Left ventricle myocardium superior (tissue), 1 donor: ENCODE measurements at regions not wholly inside any gene's neighbourhood (a gene's known extent, or its start where the extent isn't known, plus 50 kb on each side); places are given as distances from the start of the nearest gene placed in this dataset.
A peak's percentile ranks its signal among the peaks of the same experiment; 100 is the strongest.

Experiments
- ATAC-seq: fragments of 200-7000 bp; cut with Tn5 transposase; one replicate; pipeline ENCODE4 v1.9.1; 2020; ENCODE audit warnings: mild to moderate bottlenecking, moderate library complexity
- DNase-seq: peaks from one replicate; pipeline ENCODE4 v3.0.0-alpha.2; 2020
- intact Hi-C: fragments of 100-400 bp; cut with micrococcal nuclease; formaldehyde crosslinking; loops from one replicate; pipeline ENCODE4 v1.11.0; 2022
- donor health status: DM: no; HTN: yes; CAD: no; lungs with severe emphysema.

GRCh38 chr12:132399092-132400010 lies 70.0 kb upstream of the GALNT9 start:
- intact Hi-C loops: no loop called here
- ATAC-seq: no peak
- DNase-seq: peak; percentile 29

GRCh38 chr12:132398386-132398991 lies 69.1 kb upstream of the GALNT9 start:
- ATAC-seq (no peak), DNase-seq (peak; percentile 22)
- intact Hi-C loops: no loop called here

GRCh38 chr12:132397934-132398385 lies 68.6 kb upstream of the GALNT9 start:
- DNase-seq (peak; percentile 9), ATAC-seq (no peak)

DNA sequence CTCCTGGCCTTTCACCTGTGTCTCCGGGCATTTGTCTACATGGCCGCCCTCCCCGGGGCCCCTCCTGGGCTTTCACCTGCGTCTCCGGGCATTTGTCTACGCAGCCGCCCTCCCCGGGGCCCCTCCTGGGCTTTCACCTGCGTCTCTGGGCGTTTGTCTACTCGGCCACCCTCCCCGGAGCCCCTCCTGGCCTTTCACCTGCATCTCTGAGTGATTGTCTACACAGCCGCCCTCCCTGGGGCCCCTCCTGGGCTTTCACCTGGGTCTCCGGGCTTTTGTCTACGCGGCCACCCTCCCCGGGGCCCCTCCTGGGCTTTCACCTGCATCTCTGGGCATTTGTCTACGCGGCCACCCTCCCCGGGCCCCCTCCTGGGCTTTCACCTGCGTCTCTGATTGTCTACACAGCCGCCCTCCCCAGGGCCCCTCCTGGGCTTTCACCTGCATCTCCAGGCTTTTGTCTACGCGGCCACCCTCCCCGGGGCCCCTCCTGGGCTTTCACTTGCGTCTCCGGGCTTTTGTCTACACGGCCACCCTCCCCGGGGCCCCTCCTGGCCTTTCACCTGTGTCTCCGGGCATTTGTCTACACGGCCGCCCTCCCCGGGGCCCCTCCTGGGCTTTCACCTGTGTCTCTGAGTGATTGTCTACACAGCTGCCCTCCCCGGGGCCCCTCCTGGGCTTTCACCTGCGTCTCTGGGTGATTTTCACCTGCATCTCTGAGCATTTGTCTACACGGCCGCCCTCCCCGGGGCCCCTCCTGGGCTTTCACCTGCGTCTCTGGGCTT lies 68.0 kb upstream of the GALNT9 start:
- ATAC-seq (no peak), DNase-seq (peak; percentile 13)
- intact Hi-C loops: no loop called here

More at GRCh38 chr12:132397934-132398385, 68.6 kb upstream of the GALNT9 start:
- intact Hi-C loops: no loop called here

DNA sequence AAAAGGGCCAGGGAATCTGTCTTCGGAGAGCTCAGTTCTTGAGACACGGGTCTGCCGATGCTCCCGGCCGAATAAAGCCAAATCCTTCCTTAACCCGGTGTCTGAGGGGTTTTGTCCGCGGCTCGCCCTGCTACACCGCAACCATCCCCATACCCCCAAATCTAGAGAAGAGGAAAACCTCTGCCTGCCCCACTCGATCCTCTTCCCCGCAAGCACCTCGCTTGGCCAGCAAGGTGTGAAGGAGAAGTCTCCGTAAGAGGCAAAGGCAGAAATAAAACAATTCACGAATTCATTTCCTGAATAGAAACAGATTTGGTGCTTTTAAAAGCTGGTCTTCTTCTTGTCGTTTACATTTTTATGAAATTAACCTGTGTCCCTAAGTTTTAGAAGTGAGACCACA lies 67.3 kb upstream of the GALNT9 start:
- DNase-seq (no peak), ATAC-seq (no peak)
- intact Hi-C loops: no loop called here

DNA sequence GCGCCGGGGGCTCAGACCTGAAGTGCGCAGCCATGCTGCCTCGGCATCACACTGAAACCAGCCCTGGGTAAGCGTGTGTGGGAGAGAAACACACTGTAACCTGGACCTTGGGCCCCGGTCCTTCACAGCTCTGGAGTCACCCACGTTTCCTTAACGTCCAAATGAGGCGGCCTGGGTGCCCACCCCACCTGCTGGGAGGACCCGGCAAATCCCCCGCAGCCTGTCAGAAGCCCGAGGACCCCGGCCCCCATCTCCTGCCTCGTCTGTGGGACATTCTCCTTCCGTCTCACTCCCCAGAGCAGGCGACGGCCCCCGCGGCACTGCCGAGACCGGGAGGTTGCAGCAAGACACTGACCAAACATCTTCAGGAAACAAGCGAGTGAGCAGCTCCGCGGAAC lies 66.5 kb upstream of the GALNT9 start:
- ATAC-seq: no peak
- peak; percentile 14 for DNase-seq
- intact Hi-C loops: no loop called here

DNA sequence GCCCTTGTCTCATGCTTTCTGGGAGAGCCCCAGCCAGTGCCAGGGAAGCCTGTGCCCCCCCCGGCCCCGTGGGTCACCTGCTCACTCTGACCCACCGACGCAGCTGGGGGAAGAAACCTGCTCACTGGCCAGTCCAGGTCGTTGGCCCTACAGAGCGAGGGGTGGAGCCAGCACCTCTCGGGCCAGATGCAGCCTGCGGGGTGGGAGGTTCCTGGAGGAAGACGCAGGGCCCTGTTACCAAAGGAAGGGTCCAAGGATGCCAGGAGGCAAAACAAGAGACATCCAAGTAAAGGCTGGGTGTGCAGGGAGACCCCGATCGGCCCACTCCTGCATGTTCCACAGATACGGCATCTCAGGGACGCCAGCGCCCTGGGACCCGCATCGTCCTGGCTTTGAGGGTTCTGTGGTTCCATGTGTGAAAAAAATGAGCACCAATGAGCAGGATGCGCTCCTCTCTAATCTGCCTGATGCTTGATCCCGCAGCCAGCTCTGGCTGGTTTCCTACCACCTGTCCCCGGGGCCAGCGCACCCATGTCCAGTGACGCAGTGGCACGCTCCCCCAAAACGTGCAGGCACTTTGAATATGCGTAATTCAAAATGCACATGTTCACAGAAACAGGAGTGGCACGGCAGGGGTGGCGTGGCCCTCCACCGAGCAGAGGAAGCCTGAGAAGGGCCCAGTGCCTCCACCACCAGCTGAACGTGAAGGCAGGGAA lies 66.0 kb upstream of the GALNT9 start:
- DNase-seq (no peak), ATAC-seq (no peak)

GRCh38 chr12:132393991-132394949 lies 64.9 kb upstream of the GALNT9 start:
- no peak for ATAC-seq
- intact Hi-C loops: no loop called here

More for the DNA sequence above, 66.0 kb upstream of the GALNT9 start:
- intact Hi-C loops: no loop called here

GRCh38 chr12:132393245-132393795 lies 63.9 kb upstream of the GALNT9 start:
- ATAC-seq (no peak), DNase-seq (no peak)
- intact Hi-C loops: no loop called here

More at GRCh38 chr12:132393991-132394949, 64.9 kb upstream of the GALNT9 start:
- no peak for DNase-seq

DNA sequence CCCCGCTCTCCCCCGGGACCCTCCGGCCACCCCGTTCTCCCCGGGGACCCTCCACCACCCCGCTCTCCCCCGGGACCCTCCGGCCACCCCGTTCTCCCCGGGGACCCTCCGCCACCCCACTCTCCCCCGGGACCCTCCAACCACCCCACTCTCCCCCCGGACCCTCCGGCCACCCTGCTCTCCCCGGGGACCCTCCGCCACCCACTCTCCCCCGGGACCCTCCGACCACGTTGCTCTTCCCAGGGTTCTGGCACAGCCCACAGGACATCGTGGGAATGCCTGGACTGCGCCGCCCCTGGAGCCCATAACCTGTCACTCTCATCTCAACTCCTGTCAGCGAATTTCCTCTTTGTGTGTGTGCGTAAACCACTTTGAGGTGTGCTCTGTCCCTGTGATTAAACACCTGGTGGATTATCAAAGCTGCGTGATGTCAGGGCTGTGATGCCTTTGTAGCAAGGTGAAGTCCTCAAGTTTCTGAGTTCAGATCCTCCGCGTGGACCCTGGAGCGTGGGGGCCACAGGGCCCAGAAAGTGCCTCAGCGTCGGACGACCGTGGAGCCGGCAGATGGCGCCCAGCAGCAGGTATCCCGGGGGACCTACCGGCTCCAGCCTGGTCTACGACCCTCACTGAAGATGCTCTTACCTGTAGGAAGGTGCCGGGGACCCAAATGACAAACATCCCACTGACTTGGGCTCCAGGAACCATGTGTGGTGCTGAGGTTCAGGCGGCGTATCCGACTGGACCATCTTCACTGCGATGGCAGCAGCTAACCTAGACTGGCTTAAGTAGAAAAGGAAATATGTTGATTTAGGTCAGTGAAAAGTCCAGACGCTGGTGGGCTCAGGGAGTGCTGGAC lies 63.2 kb upstream of the GALNT9 start:
- no peak for DNase-seq
- intact Hi-C loops: no loop called here
- ATAC-seq: no peak

GRCh38 chr12:132391326-132392041 lies 62.1 kb upstream of the GALNT9 start:
- ATAC-seq (no peak), DNase-seq (no peak)
- intact Hi-C loops: no loop called here

- intact Hi-C loops: no loop called here
- no peak for DNase-seq
- ATAC-seq: no peak
Observed at GRCh38 chr12:132390287-132391076, 61.1 kb upstream of the GALNT9 start.

- intact Hi-C loops: no loop called here
- DNase-seq: no peak
- ATAC-seq: no peak
Observed at GRCh38 chr12:132389526-132390286, 60.3 kb upstream of the GALNT9 start.

DNA sequence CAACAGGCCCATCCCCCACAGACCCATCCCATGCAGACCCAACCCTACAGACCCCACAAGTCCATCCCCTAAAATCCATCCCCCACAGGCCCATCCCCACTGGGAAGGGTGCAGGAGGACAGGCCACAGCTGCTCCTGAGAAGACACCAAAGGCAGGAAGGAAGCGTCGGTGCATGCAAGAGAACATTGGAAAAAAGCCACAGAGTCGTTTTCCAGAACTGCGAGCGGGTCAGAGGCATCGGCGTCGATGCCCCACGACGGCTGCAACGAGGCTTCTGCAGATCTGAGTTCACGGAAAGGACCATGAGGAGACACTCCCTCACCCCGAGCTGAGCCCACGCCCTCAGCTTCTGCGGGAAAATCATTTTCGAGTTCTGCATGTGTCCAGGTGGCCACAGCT lies 59.6 kb upstream of the GALNT9 start:
- DNase-seq (no peak), ATAC-seq (no peak)
- intact Hi-C loops: no loop called here
